A673 (cell line): ENCODE measurements at regions not wholly inside any gene's neighbourhood (a gene's known extent, or its start where the extent isn't known, plus 50 kb on each side); places are given as distances from the start of the nearest gene placed in this dataset.
"Not testable (repeated sequence)": the region's sequence is repeated elsewhere in the genome, so short reads cannot be mapped to it uniquely, and the experiment has no call there.

Source experiments
- BruUV-seq: library from RNA; stranded (reverse); fragments of 400-500 nt; replicated peaks from 2 replicates; lab custom pipeline; 2021; lab: Mats Ljungman, UMichigan
- CTCF ChIA-PET: fragments of 300-600 bp; sonication (Branson Sonifier 250); formaldehyde crosslinking; loops from one replicate; lab custom pipeline; 2022; ENCODE audit warnings: antibody characterized with exemption; lab: Charles Lee
- POLR2A ChIA-PET: fragments of 300-600 bp; sonication (Branson Sonifier 250); formaldehyde crosslinking; loops from one replicate; lab custom pipeline; 2022; ENCODE audit warnings: antibody characterized with exemption; ENCODE audit not compliant: low non-redundant PET; lab: Charles Lee
- DNase-seq: peaks from one replicate; pipeline ENCODE4 v3.0.0-alpha.2; 2015; ENCODE audit warnings: low spot score
- H3K27ac ChIP-seq: fragments of 200-600 bp; sonication (generic); 2 replicates; pipeline ENCODE4 v1.5.1; 2016; ENCODE audit warnings: mixed run types, low read depth, mild to moderate bottlenecking, mixed read lengths, antibody characterized with exemption, low read length; ENCODE audit not compliant: poor library complexity, severe bottlenecking
- H3K27me3 ChIP-seq: fragments of 200-600 bp; sonication (generic); replicated peaks from 2 replicates; pipeline ENCODE4 v1.6.1; 2017; ENCODE audit warnings: mixed run types, low read depth, mild to moderate bottlenecking, mixed read lengths, antibody characterized with exemption, low read length; ENCODE audit not compliant: insufficient read depth, poor library complexity
- H3K36me3 ChIP-seq: fragments of 200-600 bp; sonication (generic); 2 replicates; pipeline ENCODE4 v1.6.1; 2016; ENCODE audit warnings: mixed run types, mild to moderate bottlenecking, mixed read lengths, antibody characterized with exemption, low read length; ENCODE audit not compliant: insufficient read depth, poor library complexity, severe bottlenecking
- H3K4me1 ChIP-seq: fragments of 200-600 bp; sonication (generic); 2 replicates; pipeline ENCODE4 v1.6.1; 2017; ENCODE audit warnings: mixed run types, mild to moderate bottlenecking, mixed read lengths, antibody characterized with exemption, low read length; ENCODE audit not compliant: insufficient read depth, poor library complexity, severe bottlenecking
- H3K4me3 ChIP-seq: fragments of 200-600 bp; sonication (generic); 2 replicates; pipeline ENCODE4 v1.5.1; 2016; ENCODE audit warnings: low read depth, mixed run types, mild to moderate bottlenecking, mixed read lengths, low read length; ENCODE audit not compliant: poor library complexity, severe bottlenecking
- H3K9me3 ChIP-seq: fragments of 200-600 bp; sonication (generic); 2 replicates; pipeline ENCODE4 v1.6.1; 2016; ENCODE audit warnings: mixed run types, low read depth, mild to moderate bottlenecking, mixed read lengths, antibody characterized with exemption, low read length; ENCODE audit not compliant: poor library complexity, severe bottlenecking
- EZH2 ChIP-seq: fragments of 200-600 bp; sonication (generic); IDR thresholded peaks from 2 replicates; pipeline ENCODE4 v1.6.1; 2017; ENCODE audit warnings: borderline replicate concordance, low read depth, mild to moderate bottlenecking, mixed read lengths, antibody characterized with exemption, low read length; ENCODE audit not compliant: poor library complexity, severe bottlenecking
- intact Hi-C: fragments of 100-400 bp; cut with micrococcal nuclease; formaldehyde crosslinking; loops from one replicate; pipeline ENCODE4 v1.10.0; 2022; ENCODE audit not compliant: unreplicated experiment
- TF ChIP-seq, protein P1 (sequence below): fragments of 300-800, 200-600 bp; sonication (generic); conservative IDR thresholded peaks from 2 replicates; pipeline ENCODE4 v1.5.1; 2017; ENCODE audit warnings: low read depth, mild to moderate bottlenecking, antibody characterized with exemption, low read length, moderate library complexity, mixed read lengths

DNA sequence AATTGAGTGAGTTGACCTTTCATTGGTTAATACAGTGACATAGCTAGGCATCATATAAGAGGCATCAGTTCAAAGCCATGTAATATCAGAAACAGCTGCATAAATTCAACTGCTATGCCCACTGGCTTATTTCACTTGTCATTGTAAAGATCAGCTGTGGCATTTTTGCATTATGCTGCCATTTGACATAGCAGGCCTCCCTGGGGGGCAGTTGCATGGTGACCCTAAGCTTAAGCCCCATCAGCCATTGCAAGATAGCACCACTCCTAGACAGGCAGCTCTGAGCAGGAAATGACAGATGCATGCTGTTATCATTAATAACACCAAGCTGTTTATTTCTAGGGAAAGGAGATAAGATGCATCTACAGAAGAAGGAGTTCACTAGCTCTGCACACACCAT, 233.4 kb upstream of the CNTNAP5 start:
- TF ChIP-seq, protein P1, sequence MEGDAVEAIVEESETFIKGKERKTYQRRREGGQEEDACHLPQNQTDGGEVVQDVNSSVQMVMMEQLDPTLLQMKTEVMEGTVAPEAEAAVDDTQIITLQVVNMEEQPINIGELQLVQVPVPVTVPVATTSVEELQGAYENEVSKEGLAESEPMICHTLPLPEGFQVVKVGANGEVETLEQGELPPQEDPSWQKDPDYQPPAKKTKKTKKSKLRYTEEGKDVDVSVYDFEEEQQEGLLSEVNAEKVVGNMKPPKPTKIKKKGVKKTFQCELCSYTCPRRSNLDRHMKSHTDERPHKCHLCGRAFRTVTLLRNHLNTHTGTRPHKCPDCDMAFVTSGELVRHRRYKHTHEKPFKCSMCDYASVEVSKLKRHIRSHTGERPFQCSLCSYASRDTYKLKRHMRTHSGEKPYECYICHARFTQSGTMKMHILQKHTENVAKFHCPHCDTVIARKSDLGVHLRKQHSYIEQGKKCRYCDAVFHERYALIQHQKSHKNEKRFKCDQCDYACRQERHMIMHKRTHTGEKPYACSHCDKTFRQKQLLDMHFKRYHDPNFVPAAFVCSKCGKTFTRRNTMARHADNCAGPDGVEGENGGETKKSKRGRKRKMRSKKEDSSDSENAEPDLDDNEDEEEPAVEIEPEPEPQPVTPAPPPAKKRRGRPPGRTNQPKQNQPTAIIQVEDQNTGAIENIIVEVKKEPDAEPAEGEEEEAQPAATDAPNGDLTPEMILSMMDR: no peak
- TF ChIP-seq EZH2: no peak
- ChIA-PET CTCF (no interaction called here), POLR2A (no interaction called here)
- no TSS peak for BruUV-seq
- intact Hi-C loops: no loop called here
- Histone ChIP-seq H3K36me3 (no peaks in the 10 kb centered on the region), H3K27ac (no peak overlapping the region), H3K4me3 (no peak overlapping the region), H3K9me3 (no peaks in the 10 kb centered on the region), H3K27me3 (no peaks in the 10 kb centered on the region), H3K4me1 (no peaks in the 10 kb centered on the region)
- no peak for DNase-seq

DNA sequence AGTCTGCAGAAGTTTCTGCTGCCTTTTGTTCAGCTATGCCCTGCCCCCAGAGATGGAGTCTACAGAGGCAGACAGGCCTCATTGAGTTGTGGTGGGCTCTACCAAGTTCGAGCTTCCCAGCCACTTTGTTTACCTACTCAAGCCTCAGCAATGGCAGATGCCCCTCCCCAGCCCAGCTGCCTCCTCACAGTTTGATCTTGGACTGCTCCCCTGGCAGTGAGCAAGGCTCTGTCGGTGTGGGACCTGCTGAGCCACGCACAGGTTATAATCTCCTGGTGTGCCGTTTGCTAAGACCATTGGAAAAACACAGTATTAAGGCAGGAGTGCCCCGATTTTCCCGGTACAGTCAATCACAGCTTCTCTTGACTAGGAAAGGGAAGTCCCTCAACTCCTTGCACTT, 221.0 kb upstream of the CNTNAP5 start:
- H3K27ac ChIP-seq, H3K36me3 ChIP-seq, POLR2A ChIA-PET, DNase-seq, intact Hi-C loops, CTCF ChIA-PET, H3K4me1 ChIP-seq, H3K9me3 ChIP-seq, BruUV-seq, H3K4me3 ChIP-seq, H3K27me3 ChIP-seq: not testable (repeated sequence)

DNA sequence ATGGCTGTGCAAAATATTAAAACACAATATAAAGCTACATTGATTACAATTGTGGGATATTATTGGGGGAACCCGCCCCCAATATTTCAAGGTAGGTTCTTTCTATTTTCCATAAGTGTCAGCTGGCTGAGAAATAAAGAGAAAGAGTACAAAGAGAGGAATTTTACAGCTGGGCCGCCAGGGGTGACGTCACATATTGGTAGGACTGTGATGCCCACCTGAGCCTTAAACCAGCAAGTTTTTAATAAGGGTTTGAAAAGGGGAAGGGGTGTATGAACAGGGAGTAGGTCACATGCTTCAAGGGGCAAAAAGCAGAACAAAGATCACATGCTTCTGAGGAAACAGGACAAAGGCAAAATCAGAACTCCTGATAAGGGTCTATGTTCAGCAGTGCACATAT, 219.3 kb upstream of the CNTNAP5 start:
- H3K36me3 ChIP-seq, H3K9me3 ChIP-seq, H3K27me3 ChIP-seq, CTCF ChIA-PET, POLR2A ChIA-PET, H3K4me1 ChIP-seq, BruUV-seq, intact Hi-C loops, DNase-seq, H3K27ac ChIP-seq, H3K4me3 ChIP-seq: not testable (repeated sequence)

DNA sequence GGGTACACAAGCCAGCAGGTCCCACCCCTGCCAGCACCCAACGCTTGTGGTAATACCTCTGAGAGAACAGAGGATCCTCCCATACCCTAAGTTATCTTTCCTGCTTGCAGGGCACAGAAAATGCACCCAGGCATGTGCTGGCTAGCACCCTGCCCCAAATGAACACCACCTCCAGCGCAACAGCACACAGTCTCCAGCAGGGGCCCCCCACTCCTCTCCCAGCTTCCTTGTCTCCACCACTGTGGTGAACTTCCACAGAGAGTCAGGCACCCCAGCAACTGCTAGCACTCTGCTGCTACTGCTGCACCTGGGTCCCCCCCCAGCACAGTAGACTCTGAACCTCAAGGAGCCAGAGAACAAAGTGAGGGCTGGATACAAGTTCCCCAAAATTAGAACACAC, 216.8 kb upstream of the CNTNAP5 start:
- BruUV-seq: no TSS peak
- H3K4me3 ChIP-seq: no peak overlapping the region

More for the DNA sequence above, 216.8 kb upstream of the CNTNAP5 start:
- Histone ChIP-seq H3K4me1 (no peaks in the 10 kb centered on the region), H3K36me3 (no peaks in the 10 kb centered on the region), H3K9me3 (peaks cover 7% of the 10 kb centered on the region), H3K27ac (no peak overlapping the region), H3K27me3 (no peaks in the 10 kb centered on the region)
- no peak for DNase-seq
- TF ChIP-seq, protein P1: no peak
- no peak for TF ChIP-seq EZH2
- intact Hi-C loops: no loop called here
- ChIA-PET CTCF (no interaction called here), POLR2A (no interaction called here)
